HepG2 (cell line): ENCODE measurements at regions not wholly inside any gene's neighbourhood (a gene's known extent, or its start where the extent isn't known, plus 50 kb on each side); places are given as distances from the start of the nearest gene placed in this dataset.

Source experiments
- ATAC-seq: fragments of 200-7000 bp; cut with Tn5 transposase; 3 replicates; pipeline ENCODE4 v1.9.1; 2020; ENCODE audit warnings: mild to moderate bottlenecking, moderate library complexity
- BruUV-seq: library from RNA; stranded (reverse); fragments of 400-500 nt; replicated peaks from 2 replicates; lab custom pipeline; 2021; lab: Mats Ljungman, UMichigan
- CTCF ChIA-PET: fragments of 300-600 bp; formaldehyde crosslinking; extraction: SDS; loops from one replicate; lab custom pipeline; 2021; ENCODE audit warnings: low total read pairs, inconsistent platforms, low intra/inter-chr PET ratio; lab: Yijun Ruan, JAX
- POLR2A ChIA-PET: fragments of 350-600 bp; sonication (Branson Sonifier 250); formaldehyde crosslinking; loops from one replicate; lab custom pipeline; 2020; ENCODE audit warnings: antibody characterized with exemption, inconsistent platforms; lab: Yijun Ruan, JAX
- DNase-seq: peaks from one replicate; pipeline ENCODE4 v3.0.0-alpha.2; 2015; ENCODE audit warnings: low spot score
- FAIRE-seq: peaks from 3 replicates; lab custom pipeline; 2011; peaks lifted over from hg19 to GRCh38; lab: Jason Lieb, UNC
- H2AFZ ChIP-seq: one replicate; pipeline ENCODE4 v1.6.1; 2011; ENCODE audit warnings: low read length, inconsistent platforms
- H3K27ac ChIP-seq: fragments of 300-600 bp; 3 replicates; pipeline ENCODE4 v1.8.0; 2011; ENCODE audit warnings: mixed run types, mild to moderate bottlenecking, mixed read lengths, low read length, inconsistent platforms; ENCODE audit not compliant: insufficient read depth; ENCODE audit errors: extremely low read length
- H3K27me3 ChIP-seq, 2 experiments: fragments of 200-600 bp in 1 of 2; 2 replicates in 1 of 2; 3 replicates in 1 of 2; pipeline versions ENCODE4 v1.6.0 to v1.8.0; 2011; ENCODE audit warnings: low read length in 2 of 2, mild to moderate bottlenecking in 2 of 2, moderate library complexity in 2 of 2, inconsistent platforms in 1 of 2; ENCODE audit not compliant: insufficient read depth in 2 of 2, control insufficient read depth in 1 of 2
- H3K36me3 ChIP-seq, 2 experiments: fragments of 200-600 bp in 1 of 2; replicated peaks in 1 of 2; 2 replicates in 1 of 2; 3 replicates in 1 of 2; pipeline versions ENCODE4 v1.5.1 to v1.8.0; 2011; ENCODE audit warnings: low read length in 2 of 2, inconsistent platforms in 1 of 2; ENCODE audit not compliant: insufficient read depth in 2 of 2, control insufficient read depth in 1 of 2
- H3K4me1 ChIP-seq: 2 replicates; pipeline ENCODE4 v1.5.1; 2012; ENCODE audit warnings: low read length, inconsistent platforms; ENCODE audit not compliant: insufficient read depth
- H3K4me2 ChIP-seq: 2 replicates; pipeline ENCODE4 v1.6.0; 2011; ENCODE audit warnings: low read depth, low read length, inconsistent platforms
- H3K4me3 ChIP-seq, 3 experiments: fragments of 200-600 bp in 1 of 3; sonication (generic), shearing (Covaris generic) in 1 of 3; replicated peaks in 1 of 3; 2 replicates each; pipeline ENCODE4 v1.5.1; 2011 to 2016; ENCODE audit warnings: low read length in 3 of 3, inconsistent platforms in 2 of 3, low read depth in 2 of 3, mild to moderate bottlenecking in 2 of 3, control low read depth in 1 of 3, mixed read lengths in 1 of 3; ENCODE audit not compliant: insufficient read depth in 1 of 3
- H3K79me2 ChIP-seq: one replicate; pipeline ENCODE4 v1.6.1; 2011; ENCODE audit warnings: low read length, inconsistent platforms; ENCODE audit not compliant: insufficient read depth
- H3K9ac ChIP-seq: 2 replicates; pipeline ENCODE4 v1.6.0; 2011; ENCODE audit warnings: mild to moderate bottlenecking, low read depth, low read length, inconsistent platforms; ENCODE audit not compliant: insufficient read depth
- H3K9me3 ChIP-seq: 2 replicates; pipeline ENCODE4 v1.5.1; 2012; ENCODE audit warnings: mild to moderate bottlenecking, low read length
- H4K20me1 ChIP-seq: 2 replicates; pipeline ENCODE4 v1.6.0; 2011; ENCODE audit warnings: inconsistent platforms, mild to moderate bottlenecking, low read length, moderate library complexity; ENCODE audit not compliant: insufficient read depth
- DMAP1 ChIP-seq: IDR thresholded peaks from 2 replicates; pipeline ENCODE4 v1.6.1; 2016
- HNRNPH1 ChIP-seq: fragments of 200-400 bp; formaldehyde crosslinking; optimal IDR thresholded peaks from 2 replicates; pipeline ENCODE3; 2017; ENCODE audit warnings: mild to moderate bottlenecking, low read depth, low read length
- PAWR ChIP-seq: sonication (generic); formaldehyde crosslinking; IDR thresholded peaks from 2 replicates; pipeline ENCODE4 v1.4.0; 2020; ENCODE audit warnings: missing genetic modification reagents, mild to moderate bottlenecking, borderline replicate concordance
- RFXANK ChIP-seq: IDR thresholded peaks from 2 replicates; pipeline ENCODE4 v1.6.1; 2016
- SRSF4 ChIP-seq: fragments of 200-400 bp; formaldehyde crosslinking; IDR thresholded peaks from one replicate; pipeline ENCODE4 v1.6.1; 2018; ENCODE audit warnings: mild to moderate bottlenecking, low read depth, low read length, moderate library complexity; ENCODE audit not compliant: poor library complexity, severe bottlenecking
- TCF12 ChIP-seq, 2 experiments: fragments of 450-650 bp in 1 of 2; sonication (generic) in 1 of 2; formaldehyde crosslinking in 1 of 2; IDR thresholded peaks; 2 replicates each; pipeline versions ENCODE4 v1.6.1 to v1.8.0; 2017 to 2022; ENCODE audit warnings: antibody characterized with exemption in 1 of 2, mild to moderate bottlenecking in 1 of 2, missing genetic modification reagents in 1 of 2, moderate library complexity in 1 of 2
- ZFP90 ChIP-seq: sonication (generic); formaldehyde crosslinking; IDR thresholded peaks from 2 replicates; pipeline ENCODE4 v1.8.0; 2022; ENCODE audit warnings: missing genetic modification reagents, mild to moderate bottlenecking, inconsistent platforms, borderline replicate concordance
- ZNF260 ChIP-seq: sonication (generic); formaldehyde crosslinking; IDR thresholded peaks from 2 replicates; pipeline ENCODE4 v1.4.0; 2020; ENCODE audit warnings: missing genetic modification reagents, low read depth, mild to moderate bottlenecking, borderline replicate concordance
- ZNF446 ChIP-seq: sonication (generic); formaldehyde crosslinking; IDR thresholded peaks from 2 replicates; pipeline ENCODE4 v1.5.0; 2020; ENCODE audit warnings: mild to moderate bottlenecking, missing genetic modification reagents
- ZNF460 ChIP-seq: sonication (generic); formaldehyde crosslinking; IDR thresholded peaks from 2 replicates; pipeline ENCODE4 v1.5.1; 2020; ENCODE audit warnings: missing genetic modification reagents, mild to moderate bottlenecking, borderline replicate concordance
- WGBS: methylation state at CpG from one replicate; pipeline ENCODE4 v1.1.6; 2017; ENCODE audit warnings: low lambda C conversion rate; 5-methylcytosine and 5-hydroxymethylcytosine counted together
- in situ Hi-C: cut with HindIII; loops from 2 replicates; pipeline ENCODE4 v1.10.0; 2017; ENCODE audit warnings: low pct_unique_long_range_greater_than_20kb; ENCODE audit not compliant: extremely low pct_ligation_motif_present
- intact Hi-C: fragments of 100-400 bp; cut with micrococcal nuclease; formaldehyde crosslinking; loops from one replicate; pipeline ENCODE4 v1.10.0; 2022; ENCODE audit not compliant: unreplicated experiment
- TF ChIP-seq, protein P1 (sequence below): sonication (generic); formaldehyde crosslinking; conservative IDR thresholded peaks from 2 replicates; pipeline ENCODE4 v1.4.0; 2020; ENCODE audit warnings: mild to moderate bottlenecking, missing genetic modification reagents, moderate library complexity
- TF ChIP-seq, protein P2 (sequence below): sonication (generic); formaldehyde crosslinking; IDR thresholded peaks from 2 replicates; pipeline ENCODE4 v1.9.0; 2021; ENCODE audit warnings: missing genetic modification reagents, mild to moderate bottlenecking, borderline replicate concordance
- TF ChIP-seq, protein P3 (sequence below): sonication (generic); formaldehyde crosslinking; IDR thresholded peaks from 2 replicates; pipeline ENCODE4 v1.4.0; 2020; ENCODE audit warnings: low read depth, missing genetic modification reagents
- TF ChIP-seq, protein P4 (sequence below): sonication (generic); formaldehyde crosslinking; IDR thresholded peaks from 2 replicates; pipeline ENCODE4 v1.5.1; 2020; ENCODE audit warnings: missing genetic modification reagents, mild to moderate bottlenecking, borderline replicate concordance

DNA sequence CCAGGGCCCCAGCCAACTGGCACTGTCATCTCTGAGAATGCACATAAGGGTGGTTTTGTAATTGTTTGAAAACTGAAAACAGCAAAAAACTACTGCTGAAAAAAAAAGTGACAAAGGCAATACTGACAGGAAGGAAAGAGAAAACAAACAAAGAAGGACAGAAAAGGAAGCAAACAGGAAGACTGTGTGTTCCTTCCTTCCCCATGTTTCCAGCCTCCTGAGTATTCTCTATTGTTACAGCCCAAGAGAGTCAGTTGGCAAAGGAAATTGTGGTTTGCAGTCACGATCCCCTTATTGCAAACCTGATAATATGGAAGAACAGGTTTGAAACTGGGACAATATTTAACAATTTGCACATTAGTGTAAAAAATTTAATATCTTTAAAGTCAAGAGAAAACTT lies 1177.6 kb downstream of the PLA2G4A start:
- Histone ChIP-seq H3K9me3 (no peaks in the 10 kb centered on the region), H3K79me2 (no peaks in the 10 kb centered on the region), H3K4me2 (no peak overlapping the region), H3K4me3 (no peak overlapping the region), H3K27me3 (no peaks in the 10 kb centered on the region), H3K9ac (no peak overlapping the region)
- intact Hi-C loops (no loop called here), in situ Hi-C loops (no loop called here)
- BruUV-seq = no TSS peak
- FAIRE-seq (no peak), ATAC-seq (no peak), DNase-seq (no peak)
- 38% methylated on average over 1 of the region's 1 CpG for WGBS
- TF ChIP-seq, protein P1, sequence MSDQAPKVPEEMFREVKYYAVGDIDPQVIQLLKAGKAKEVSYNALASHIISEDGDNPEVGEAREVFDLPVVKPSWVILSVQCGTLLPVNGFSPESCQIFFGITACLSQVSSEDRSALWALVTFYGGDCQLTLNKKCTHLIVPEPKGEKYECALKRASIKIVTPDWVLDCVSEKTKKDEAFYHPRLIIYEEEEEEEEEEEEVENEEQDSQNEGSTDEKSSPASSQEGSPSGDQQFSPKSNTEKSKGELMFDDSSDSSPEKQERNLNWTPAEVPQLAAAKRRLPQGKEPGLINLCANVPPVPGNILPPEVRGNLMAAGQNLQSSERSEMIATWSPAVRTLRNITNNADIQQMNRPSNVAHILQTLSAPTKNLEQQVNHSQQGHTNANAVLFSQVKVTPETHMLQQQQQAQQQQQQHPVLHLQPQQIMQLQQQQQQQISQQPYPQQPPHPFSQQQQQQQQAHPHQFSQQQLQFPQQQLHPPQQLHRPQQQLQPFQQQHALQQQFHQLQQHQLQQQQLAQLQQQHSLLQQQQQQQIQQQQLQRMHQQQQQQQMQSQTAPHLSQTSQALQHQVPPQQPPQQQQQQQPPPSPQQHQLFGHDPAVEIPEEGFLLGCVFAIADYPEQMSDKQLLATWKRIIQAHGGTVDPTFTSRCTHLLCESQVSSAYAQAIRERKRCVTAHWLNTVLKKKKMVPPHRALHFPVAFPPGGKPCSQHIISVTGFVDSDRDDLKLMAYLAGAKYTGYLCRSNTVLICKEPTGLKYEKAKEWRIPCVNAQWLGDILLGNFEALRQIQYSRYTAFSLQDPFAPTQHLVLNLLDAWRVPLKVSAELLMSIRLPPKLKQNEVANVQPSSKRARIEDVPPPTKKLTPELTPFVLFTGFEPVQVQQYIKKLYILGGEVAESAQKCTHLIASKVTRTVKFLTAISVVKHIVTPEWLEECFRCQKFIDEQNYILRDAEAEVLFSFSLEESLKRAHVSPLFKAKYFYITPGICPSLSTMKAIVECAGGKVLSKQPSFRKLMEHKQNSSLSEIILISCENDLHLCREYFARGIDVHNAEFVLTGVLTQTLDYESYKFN = no peak
- TF ChIP-seq ZNF460 (CRISPR knock-in tag) (no peak), ZFP90 (CRISPR knock-in tag) (no peak), SRSF4 (no peak), PAWR (CRISPR knock-in tag) (no peak), ZNF260 (CRISPR knock-in tag) (no peak), TCF12 (IDR thresholded peaks at IDR 0.05) (no peak), TCF12 (CRISPR knock-in tag; IDR thresholded peaks at IDR 0.05) (no peak), ZNF446 (CRISPR knock-in tag) (no peak), RFXANK (CRISPR knock-in tag) (no peak), DMAP1 (no peak), HNRNPH1 (no peak)
- TF ChIP-seq, protein P2, sequence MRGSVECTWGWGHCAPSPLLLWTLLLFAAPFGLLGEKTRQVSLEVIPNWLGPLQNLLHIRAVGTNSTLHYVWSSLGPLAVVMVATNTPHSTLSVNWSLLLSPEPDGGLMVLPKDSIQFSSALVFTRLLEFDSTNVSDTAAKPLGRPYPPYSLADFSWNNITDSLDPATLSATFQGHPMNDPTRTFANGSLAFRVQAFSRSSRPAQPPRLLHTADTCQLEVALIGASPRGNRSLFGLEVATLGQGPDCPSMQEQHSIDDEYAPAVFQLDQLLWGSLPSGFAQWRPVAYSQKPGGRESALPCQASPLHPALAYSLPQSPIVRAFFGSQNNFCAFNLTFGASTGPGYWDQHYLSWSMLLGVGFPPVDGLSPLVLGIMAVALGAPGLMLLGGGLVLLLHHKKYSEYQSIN (CRISPR knock-in tag) = no peak
- TF ChIP-seq, protein P3, sequence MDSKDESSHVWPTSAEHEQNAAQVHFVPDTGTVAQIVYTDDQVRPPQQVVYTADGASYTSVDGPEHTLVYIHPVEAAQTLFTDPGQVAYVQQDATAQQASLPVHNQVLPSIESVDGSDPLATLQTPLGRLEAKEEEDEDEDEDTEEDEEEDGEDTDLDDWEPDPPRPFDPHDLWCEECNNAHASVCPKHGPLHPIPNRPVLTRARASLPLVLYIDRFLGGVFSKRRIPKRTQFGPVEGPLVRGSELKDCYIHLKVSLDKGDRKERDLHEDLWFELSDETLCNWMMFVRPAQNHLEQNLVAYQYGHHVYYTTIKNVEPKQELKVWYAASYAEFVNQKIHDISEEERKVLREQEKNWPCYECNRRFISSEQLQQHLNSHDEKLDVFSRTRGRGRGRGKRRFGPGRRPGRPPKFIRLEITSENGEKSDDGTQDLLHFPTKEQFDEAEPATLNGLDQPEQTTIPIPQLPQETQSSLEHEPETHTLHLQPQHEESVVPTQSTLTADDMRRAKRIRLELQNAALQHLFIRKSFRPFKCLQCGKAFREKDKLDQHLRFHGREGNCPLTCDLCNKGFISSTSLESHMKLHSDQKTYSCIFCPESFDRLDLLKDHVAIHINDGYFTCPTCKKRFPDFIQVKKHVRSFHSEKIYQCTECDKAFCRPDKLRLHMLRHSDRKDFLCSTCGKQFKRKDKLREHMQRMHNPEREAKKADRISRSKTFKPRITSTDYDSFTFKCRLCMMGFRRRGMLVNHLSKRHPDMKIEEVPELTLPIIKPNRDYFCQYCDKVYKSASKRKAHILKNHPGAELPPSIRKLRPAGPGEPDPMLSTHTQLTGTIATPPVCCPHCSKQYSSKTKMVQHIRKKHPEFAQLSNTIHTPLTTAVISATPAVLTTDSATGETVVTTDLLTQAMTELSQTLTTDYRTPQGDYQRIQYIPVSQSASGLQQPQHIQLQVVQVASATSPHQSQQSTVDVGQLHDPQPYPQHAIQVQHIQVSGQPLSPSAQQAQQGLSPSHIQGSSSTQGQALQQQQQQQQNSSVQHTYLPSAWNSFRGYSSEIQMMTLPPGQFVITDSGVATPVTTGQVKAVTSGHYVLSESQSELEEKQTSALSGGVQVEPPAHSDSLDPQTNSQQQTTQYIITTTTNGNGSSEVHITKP (CRISPR knock-in tag) = no peak
- TF ChIP-seq, protein P4, sequence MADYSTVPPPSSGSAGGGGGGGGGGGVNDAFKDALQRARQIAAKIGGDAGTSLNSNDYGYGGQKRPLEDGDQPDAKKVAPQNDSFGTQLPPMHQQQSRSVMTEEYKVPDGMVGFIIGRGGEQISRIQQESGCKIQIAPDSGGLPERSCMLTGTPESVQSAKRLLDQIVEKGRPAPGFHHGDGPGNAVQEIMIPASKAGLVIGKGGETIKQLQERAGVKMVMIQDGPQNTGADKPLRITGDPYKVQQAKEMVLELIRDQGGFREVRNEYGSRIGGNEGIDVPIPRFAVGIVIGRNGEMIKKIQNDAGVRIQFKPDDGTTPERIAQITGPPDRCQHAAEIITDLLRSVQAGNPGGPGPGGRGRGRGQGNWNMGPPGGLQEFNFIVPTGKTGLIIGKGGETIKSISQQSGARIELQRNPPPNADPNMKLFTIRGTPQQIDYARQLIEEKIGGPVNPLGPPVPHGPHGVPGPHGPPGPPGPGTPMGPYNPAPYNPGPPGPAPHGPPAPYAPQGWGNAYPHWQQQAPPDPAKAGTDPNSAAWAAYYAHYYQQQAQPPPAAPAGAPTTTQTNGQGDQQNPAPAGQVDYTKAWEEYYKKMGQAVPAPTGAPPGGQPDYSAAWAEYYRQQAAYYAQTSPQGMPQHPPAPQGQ (CRISPR knock-in tag) = no peak
- TF ChIP-seq, all 625 proteins: peak for 0
- Histone ChIP-seq H2AFZ (no peak overlapping the region), H4K20me1 (no peaks in the 10 kb centered on the region), H3K4me1 (no peaks in the 10 kb centered on the region), H3K36me3 (no peaks in the 10 kb centered on the region), H3K27ac (no peak overlapping the region)
- CTCF ChIA-PET = no interaction called here
- POLR2A ChIA-PET = no interaction called here
